GM18520 (cell line): ENCODE measurements at regions not wholly inside any gene's neighbourhood (a gene's known extent, or its start where the extent isn't known, plus 50 kb on each side); places are given as distances from the start of the nearest gene placed in this dataset.

ENCODE experiments used
- ATAC-seq: cut with Tn5 transposase; IDR thresholded peaks from one replicate; pipeline ENCODE4 v1.9.1; 2021; ENCODE audit not compliant: unreplicated experiment

- ATAC-seq = no peak
Measured at GRCh38 chrX:109926743-109927662, 75.9 kb upstream of the TMEM164 start.

GRCh38 chrX:109927663-109928273, 75.1 kb upstream of the TMEM164 start:
- no peak for ATAC-seq

GRCh38 chrX:109928596-109929335, 74.1 kb upstream of the TMEM164 start:
- ATAC-seq = no peak

GRCh38 chrX:109931677-109932076, 71.2 kb upstream of the TMEM164 start:
- ATAC-seq = no peak

- ATAC-seq = no peak
Measured at GRCh38 chrX:109934434-109934833, 68.5 kb upstream of the TMEM164 start.

- no peak for ATAC-seq
Measured at GRCh38 chrX:109934935-109935334, 68.0 kb upstream of the TMEM164 start.

- no peak for ATAC-seq
Measured at GRCh38 chrX:109936114-109936513, 66.8 kb upstream of the TMEM164 start.

GRCh38 chrX:109936598-109936997, 66.3 kb upstream of the TMEM164 start:
- ATAC-seq = no peak

GRCh38 chrX:109939498-109939897, 63.4 kb upstream of the TMEM164 start:
- no peak for ATAC-seq

GRCh38 chrX:109940411-109940810, 62.5 kb upstream of the TMEM164 start:
- no peak for ATAC-seq

- no peak for ATAC-seq
Measured at GRCh38 chrX:109943092-109943739, 59.7 kb upstream of the TMEM164 start.

GRCh38 chrX:109943740-109944092, 59.2 kb upstream of the TMEM164 start:
- no peak for ATAC-seq

GRCh38 chrX:109952050-109952449, 50.9 kb upstream of the TMEM164 start:
- ATAC-seq = no peak

- no peak for ATAC-seq
Measured at GRCh38 chrX:109952985-109953905, 49.7 kb upstream of the TMEM164 start.
